ENCODE measurements at regions not wholly inside any gene's neighbourhood (a gene's known extent, or its start where the extent isn't known, plus 50 kb on each side); places are given as distances from the start of the nearest gene placed in this dataset.
A peak's percentile ranks its signal among the peaks of the same experiment; 100 is the strongest.
"Not testable (repeated sequence)": the region's sequence is repeated elsewhere in the genome, so short reads cannot be mapped to it uniquely, and the experiment has no call there.

DNA sequence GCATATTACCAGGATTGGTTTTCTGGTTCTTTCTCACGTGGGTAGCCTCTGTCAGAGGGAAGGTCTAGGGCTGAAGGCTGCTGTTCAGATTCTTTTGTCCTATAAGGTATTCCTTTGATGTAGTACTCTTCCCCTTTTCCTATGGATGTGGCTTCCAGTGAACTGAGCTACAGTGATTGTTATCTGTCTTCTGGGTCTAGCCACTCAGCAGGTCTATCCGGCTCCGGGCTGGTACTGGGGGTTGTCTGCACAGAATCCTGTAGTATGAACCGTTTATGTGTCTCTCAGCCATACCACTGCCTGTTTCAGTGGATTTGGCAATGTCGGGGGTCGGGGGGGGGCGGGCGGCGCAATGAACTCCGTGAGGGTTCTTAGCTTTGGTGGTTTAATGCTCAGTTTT is 84.5 kb upstream of the C10orf90 start:
- DNase-seq (ENCODE audit: low spot score in 2 of 2): no peak
- Histone ChIP-seq H3K9me3 (no peaks in the 10 kb centered on the region), H3K4me3 (no peak overlapping the region), H3K36me3 (replicated peaks) (no peaks in the 10 kb centered on the region), H3K4me1 (no peaks in the 10 kb centered on the region), H3K27me3 (ENCODE audit: low read depth) (no peaks in the 10 kb centered on the region)
- in situ Hi-C loops (cut with MboI; ENCODE audit: low sequenced_read_pairs): no loop called here

- in situ Hi-C loops (cut with MboI; ENCODE audit: low sequenced_read_pairs): no loop called here
- Histone ChIP-seq H3K27me3 (ENCODE audit: low read depth) (no peaks in the 10 kb centered on the region), H3K9me3 (no peaks in the 10 kb centered on the region), H3K4me3 (no peak overlapping the region), H3K4me1 (no peaks in the 10 kb centered on the region), H3K36me3 (replicated peaks) (no peaks in the 10 kb centered on the region)
- no peak for DNase-seq (ENCODE audit: low spot score in 2 of 2)
Measured at GRCh38 chr10:126758867-126759266, 88.4 kb upstream of the C10orf90 start.

GRCh38 chr10:126759531-126759930 is 89.0 kb upstream of the C10orf90 start:
- Histone ChIP-seq H3K9me3 (no peaks in the 10 kb centered on the region), H3K36me3 (replicated peaks) (no peaks in the 10 kb centered on the region), H3K4me3 (no peak overlapping the region), H3K4me1 (no peaks in the 10 kb centered on the region), H3K27me3 (ENCODE audit: low read depth) (no peaks in the 10 kb centered on the region)
- no peak for DNase-seq (ENCODE audit: low spot score in 2 of 2)
- in situ Hi-C loops (cut with MboI; ENCODE audit: low sequenced_read_pairs): no loop called here

- in situ Hi-C loops (cut with MboI; ENCODE audit: low sequenced_read_pairs); H3K4me1 ChIP-seq; H3K9me3 ChIP-seq; H3K27me3 ChIP-seq (ENCODE audit: low read depth); DNase-seq (ENCODE audit: low spot score in 2 of 2); H3K4me3 ChIP-seq; H3K36me3 ChIP-seq (replicated peaks): not testable (repeated sequence)
Measured at GRCh38 chr10:126766646-126767045, 96.2 kb upstream of the C10orf90 start.

GRCh38 chr10:126770809-126771208 is 100.3 kb upstream of the C10orf90 start:
- H3K4me1 ChIP-seq: no peaks in the 10 kb centered on the region
- in situ Hi-C loops (cut with MboI; ENCODE audit: low sequenced_read_pairs): no loop called here
- DNase-seq (ENCODE audit: low spot score in 2 of 2): no peak
- H3K4me3 ChIP-seq: no peak overlapping the region
- H3K9me3 ChIP-seq: no peaks in the 10 kb centered on the region
- H3K27me3 ChIP-seq (ENCODE audit: low read depth): no peaks in the 10 kb centered on the region
- no peaks in the 10 kb centered on the region for H3K36me3 ChIP-seq (replicated peaks)

DNA sequence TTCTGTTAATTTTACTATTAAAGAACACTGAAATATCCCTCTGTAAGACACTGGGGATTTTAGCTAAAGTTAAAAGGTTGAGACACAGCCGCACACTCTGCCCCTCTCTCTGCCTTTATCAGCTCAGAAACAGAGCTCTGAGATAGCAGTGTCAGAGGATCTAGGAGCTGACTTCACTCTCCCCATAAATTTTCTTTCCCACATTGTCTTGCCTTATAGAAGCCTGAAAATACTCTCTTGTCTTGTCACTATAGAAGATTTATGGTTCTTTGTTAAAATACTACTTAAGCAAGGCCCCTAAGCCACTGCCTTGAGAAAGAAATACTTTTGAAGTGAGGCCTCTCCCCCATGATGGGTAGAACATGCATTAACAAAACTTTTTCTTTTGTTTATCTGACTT is 105.7 kb upstream of the C10orf90 start:
- Histone ChIP-seq H3K9me3 (no peaks in the 10 kb centered on the region), H3K27me3 (ENCODE audit: low read depth) (no peaks in the 10 kb centered on the region), H3K4me1 (no peaks in the 10 kb centered on the region; the same call in 1 of the 2 replicates), H3K4me3 (no peak overlapping the region), H3K36me3 (replicated peaks) (no peaks in the 10 kb centered on the region)
- in situ Hi-C loops (cut with MboI; ENCODE audit: low sequenced_read_pairs): no loop called here
- peak in 1 of 2 experiments; percentile 27 for DNase-seq (ENCODE audit: low spot score in 2 of 2)

GRCh38 chr10:126777714-126778113 is 107.2 kb upstream of the C10orf90 start:
- peak; percentile 25 to 44 for DNase-seq (ENCODE audit: low spot score in 2 of 2)
- in situ Hi-C loops (cut with MboI; ENCODE audit: low sequenced_read_pairs): no loop called here
- Histone ChIP-seq H3K27me3 (ENCODE audit: low read depth) (no peaks in the 10 kb centered on the region), H3K4me3 (no peak overlapping the region), H3K36me3 (replicated peaks) (no peaks in the 10 kb centered on the region), H3K4me1 (no peaks in the 10 kb centered on the region; the same call in 1 of the 2 replicates), H3K9me3 (no peaks in the 10 kb centered on the region)

DNA sequence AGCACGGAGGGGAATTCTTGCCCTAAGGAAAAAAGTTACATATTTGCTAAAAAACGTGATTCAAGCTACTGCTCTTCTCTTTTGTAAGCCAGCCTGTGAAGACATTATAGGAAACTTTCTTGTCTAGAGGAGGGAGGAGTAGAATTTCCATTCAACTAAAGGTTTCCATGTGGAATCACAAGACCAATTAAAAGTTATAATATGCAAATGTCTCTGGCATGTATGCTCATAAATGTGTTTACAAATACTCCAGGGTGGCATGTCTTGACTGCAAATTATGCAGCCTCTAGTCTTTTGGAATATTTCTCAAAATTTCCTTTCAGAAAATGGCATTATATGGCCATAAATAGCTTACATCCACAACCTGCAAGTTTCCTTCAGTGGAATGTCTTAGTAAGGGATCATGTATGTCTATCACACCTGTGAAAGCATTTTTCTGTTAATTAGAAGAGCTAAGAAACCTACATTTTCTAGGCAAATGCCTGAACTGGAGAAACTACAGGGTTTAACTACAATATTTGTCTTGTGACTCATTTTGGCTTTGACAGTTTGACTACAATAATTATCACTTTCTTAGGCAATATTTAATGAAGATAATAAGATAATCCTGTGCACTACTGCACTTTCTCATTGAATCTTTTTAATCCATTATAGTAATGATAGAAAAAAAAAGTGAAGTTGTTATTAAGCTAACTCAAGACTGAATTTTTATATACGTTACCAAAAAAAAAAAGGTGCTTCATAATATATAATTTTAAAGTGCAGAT is 111.1 kb upstream of the C10orf90 start:
- Histone ChIP-seq H3K27me3 (ENCODE audit: low read depth) (no peaks in the 10 kb centered on the region), H3K9me3 (no peaks in the 10 kb centered on the region; the same call in 1 of the 2 replicates), H3K36me3 (replicated peaks) (no peaks in the 10 kb centered on the region), H3K4me3 (no peak overlapping the region), H3K4me1 (no peaks in the 10 kb centered on the region; the same call in 1 of the 2 replicates)
- in situ Hi-C loops (cut with MboI; ENCODE audit: low sequenced_read_pairs): no loop called here
- DNase-seq (ENCODE audit: low spot score in 2 of 2): no peak

DNA sequence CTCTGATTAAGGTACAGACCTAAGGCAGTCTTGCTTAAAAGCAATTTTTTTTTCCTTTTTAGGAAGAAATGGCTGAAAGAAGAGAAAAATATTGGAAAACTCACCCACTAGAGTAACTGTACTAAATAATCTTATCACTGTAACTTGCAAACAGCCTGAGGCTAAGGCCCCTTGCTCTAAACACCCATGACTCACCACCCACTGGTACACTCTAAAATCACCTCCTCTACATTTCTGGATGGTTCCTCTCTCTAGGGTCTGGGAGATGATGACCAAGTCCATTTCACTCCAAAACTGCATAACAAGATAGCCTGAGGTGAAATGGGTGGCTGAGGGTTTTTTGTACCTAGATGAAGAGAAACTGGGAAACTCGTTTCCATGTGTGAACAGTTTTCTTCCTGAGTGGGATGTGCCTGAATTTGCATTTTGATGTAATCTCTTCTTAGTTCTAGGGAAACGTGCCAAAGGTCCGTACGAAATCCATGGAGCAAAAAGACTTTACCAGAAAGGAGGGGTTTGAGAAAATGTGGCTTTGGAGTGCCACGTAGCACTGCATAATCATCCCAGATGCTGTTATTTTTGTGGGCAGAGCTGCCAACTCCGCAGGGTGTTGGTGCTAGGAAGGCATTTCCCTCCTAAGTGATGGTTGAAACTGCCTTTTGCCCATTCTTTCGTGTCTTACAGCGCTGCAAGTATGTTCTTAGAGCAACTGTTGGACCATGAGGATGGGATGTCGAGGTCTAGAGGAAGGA is 113.5 kb upstream of the C10orf90 start:
- Histone ChIP-seq H3K27me3 (ENCODE audit: low read depth) (no peaks in the 10 kb centered on the region), H3K4me1 (no peaks in the 10 kb centered on the region), H3K4me3 (no peak overlapping the region), H3K9me3 (no peaks in the 10 kb centered on the region; the same call in 1 of the 2 replicates), H3K36me3 (replicated peaks) (no peaks in the 10 kb centered on the region)
- in situ Hi-C loops (cut with MboI; ENCODE audit: low sequenced_read_pairs): no loop called here
- DNase-seq (ENCODE audit: low spot score in 2 of 2): no peak

GRCh38 chr10:126787201-126787600 is 116.7 kb upstream of the C10orf90 start:
- Histone ChIP-seq H3K4me3 (no peak overlapping the region), H3K9me3 (no peaks in the 10 kb centered on the region; the same call in 1 of the 2 replicates), H3K36me3 (replicated peaks) (no peaks in the 10 kb centered on the region), H3K27me3 (ENCODE audit: low read depth) (no peaks in the 10 kb centered on the region), H3K4me1 (no peaks in the 10 kb centered on the region)
- DNase-seq (ENCODE audit: low spot score in 2 of 2): no peak
- in situ Hi-C loops (cut with MboI; ENCODE audit: low sequenced_read_pairs): no loop called here

DNA sequence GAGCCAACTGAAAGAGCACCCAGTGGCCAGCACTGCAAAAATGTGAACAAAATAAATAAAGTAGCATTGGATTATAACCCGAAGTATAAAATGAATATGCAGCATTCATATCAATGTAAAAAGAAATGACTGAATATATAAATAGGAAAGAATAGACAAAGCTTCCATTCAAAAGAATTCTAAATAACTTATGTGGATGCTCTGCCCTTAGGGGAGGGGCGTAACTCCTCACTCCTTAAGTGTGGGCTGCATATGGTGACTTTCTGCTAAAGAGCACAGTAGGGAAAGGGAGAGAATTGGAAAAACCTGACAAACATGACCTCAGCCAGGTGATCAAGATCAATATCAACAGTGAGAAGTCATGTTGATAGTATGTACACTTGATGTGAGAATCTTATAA is 109.9 kb upstream of the DOCK1 start:
- H3K4me3 ChIP-seq: no peak overlapping the region
- no peaks in the 10 kb centered on the region for H3K36me3 ChIP-seq (replicated peaks)
- in situ Hi-C loops (cut with MboI; ENCODE audit: low sequenced_read_pairs): no loop called here
- DNase-seq (ENCODE audit: low spot score in 2 of 2): no peak
- no peaks in the 10 kb centered on the region for H3K27me3 ChIP-seq (ENCODE audit: low read depth)
- H3K9me3 ChIP-seq: no peaks in the 10 kb centered on the region
- no peaks in the 10 kb centered on the region for H3K4me1 ChIP-seq

- H3K4me1 ChIP-seq: no peaks in the 10 kb centered on the region
- no peaks in the 10 kb centered on the region for H3K27me3 ChIP-seq (ENCODE audit: low read depth)
- H3K9me3 ChIP-seq: no peaks in the 10 kb centered on the region
- in situ Hi-C loops (cut with MboI; ENCODE audit: low sequenced_read_pairs): no loop called here
- no peak overlapping the region for H3K4me3 ChIP-seq
- H3K36me3 ChIP-seq (replicated peaks): no peaks in the 10 kb centered on the region
- DNase-seq (ENCODE audit: low spot score in 2 of 2): no peak
Measured at GRCh38 chr10:126798649-126799048, 106.6 kb upstream of the DOCK1 start.

DNA sequence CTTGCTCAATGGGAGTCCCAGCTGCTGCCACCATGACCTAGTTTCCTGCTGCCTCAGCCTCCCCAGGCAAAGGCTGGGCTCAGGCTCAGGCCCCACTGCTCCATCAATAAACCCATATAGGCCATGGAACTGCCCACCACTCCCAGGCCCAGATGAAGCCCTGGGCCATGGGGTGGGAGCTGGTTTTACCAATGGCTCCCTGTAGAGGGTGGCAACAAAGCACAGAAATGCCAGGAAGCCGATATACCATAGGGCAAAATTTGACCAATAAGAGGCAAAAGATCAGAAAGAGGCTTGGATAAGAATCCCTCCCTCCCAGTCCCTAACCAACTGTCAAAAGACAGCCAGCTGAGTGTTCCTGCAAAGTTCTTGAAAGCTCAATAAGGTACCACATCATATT is 101.8 kb upstream of the DOCK1 start:
- Histone ChIP-seq H3K27me3 (ENCODE audit: low read depth) (no peaks in the 10 kb centered on the region), H3K4me3 (no peak overlapping the region)
- in situ Hi-C loops (cut with MboI; ENCODE audit: low sequenced_read_pairs): no loop called here

DNA sequence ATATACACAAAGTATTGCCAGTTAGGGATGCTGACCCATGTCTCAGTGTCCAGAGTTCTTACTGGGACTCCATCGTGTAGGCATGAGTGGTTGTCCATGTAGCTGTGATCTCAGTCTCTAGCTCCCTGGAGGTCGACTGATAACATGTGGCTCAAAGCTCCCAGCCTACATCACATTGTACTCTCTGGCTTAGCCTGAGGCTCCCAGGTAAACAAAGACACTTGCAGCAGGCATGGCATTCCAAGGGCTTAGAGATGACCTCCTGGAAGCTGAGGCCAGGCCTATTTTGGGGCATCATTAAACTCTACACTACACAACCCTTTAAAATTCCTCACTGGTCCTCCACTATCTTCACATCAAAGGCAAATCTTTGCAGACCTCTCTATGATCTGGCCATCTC is 100.8 kb upstream of the DOCK1 start:
- Histone ChIP-seq H3K9me3 (no peaks in the 10 kb centered on the region), H3K27me3 (ENCODE audit: low read depth) (no peaks in the 10 kb centered on the region), H3K4me1 (no peaks in the 10 kb centered on the region), H3K36me3 (replicated peaks) (no peaks in the 10 kb centered on the region), H3K4me3 (no peak overlapping the region)
- DNase-seq (ENCODE audit: low spot score in 2 of 2): no peak
- in situ Hi-C loops (cut with MboI; ENCODE audit: low sequenced_read_pairs): no loop called here

More for the DNA sequence above, 101.8 kb upstream of the DOCK1 start:
- Histone ChIP-seq H3K4me1 (no peaks in the 10 kb centered on the region), H3K36me3 (replicated peaks) (no peaks in the 10 kb centered on the region), H3K9me3 (no peaks in the 10 kb centered on the region)
- no peak for DNase-seq (ENCODE audit: low spot score in 2 of 2)

Measured in HAP-1 (cell line).